Body of pancreas (tissue), 4 donors: ENCODE measurements at regions not wholly inside any gene's neighbourhood (a gene's known extent, or its start where the extent isn't known, plus 50 kb on each side); places are given as distances from the start of the nearest gene placed in this dataset.

Experiments
- ATAC-seq: fragments of 150-250 bp; one replicate; pipeline ENCODE4 v1.9.1; 2016
- DNase-seq, 4 donors: peaks; one replicate each; pipeline ENCODE4 v3.0.0-alpha.2; 2019
- H3K27ac ChIP-seq, 4 donors: fragments of 200-600 bp; sonication (generic); 1 replicate in 3 of 4; 2 replicates in 1 of 4; pipeline versions ENCODE4 v1.5.1 to v1.6.1; 2016 to 2019; ENCODE audit warnings: mild to moderate bottlenecking in 1 of 4, mixed read lengths in 1 of 4, moderate library complexity in 1 of 4
- H3K27me3 ChIP-seq, 2 donors: fragments of 200-600 bp; sonication (generic); one replicate each; pipeline ENCODE4 v1.6.0; 2016; ENCODE audit warnings: mild to moderate bottlenecking in 1 of 2
- H3K36me3 ChIP-seq, 2 donors: fragments of 200-600 bp; sonication (generic); replicated peaks in 1 of 2; 2 replicates each; pipeline ENCODE4 v1.5.1; 2016; ENCODE audit warnings: low read depth in 2 of 2; ENCODE audit not compliant: insufficient read depth in 1 of 2
- H3K4me1 ChIP-seq: fragments of 200-600 bp; sonication (generic); one replicate; pipeline ENCODE4 v1.6.0; 2016
- H3K4me3 ChIP-seq, 2 donors: fragments of 200-600 bp; sonication (generic); 1 replicate in 1 of 2; 2 replicates in 1 of 2; pipeline ENCODE4 v1.5.1; 2016 to 2019
- H3K9me3 ChIP-seq, 3 donors: fragments of 200-600 bp; sonication (generic); 1 replicate in 2 of 3; 2 replicates in 1 of 3; pipeline ENCODE4 v1.5.1; 2016
- CTCF ChIP-seq, 7 experiments: fragments of 450-650 bp in 4 of 7; fragments of 200-600 bp in 3 of 7; sonication (generic) in 3 of 7; IDR thresholded peaks; one replicate each; pipeline ENCODE4 v1.5.1; 2016 to 2019; ENCODE audit warnings: antibody characterized with exemption in 7 of 7
- POLR2A ChIP-seq, 3 donors: fragments of 450-650 bp; IDR thresholded peaks; one replicate each; pipeline ENCODE4 v1.6.1; 2016; ENCODE audit warnings: antibody characterized with exemption in 3 of 3, mild to moderate bottlenecking in 2 of 3
- WGBS, 2 donors: methylation state at CpG; one replicate each; pipeline ENCODE4 v1.1.5; 2017; 5-methylcytosine and 5-hydroxymethylcytosine counted together
- intact Hi-C: fragments of 100-400 bp; cut with DNase I; formaldehyde crosslinking; loops from one replicate; pipeline ENCODE4 v1.15.1; 2023

DNA sequence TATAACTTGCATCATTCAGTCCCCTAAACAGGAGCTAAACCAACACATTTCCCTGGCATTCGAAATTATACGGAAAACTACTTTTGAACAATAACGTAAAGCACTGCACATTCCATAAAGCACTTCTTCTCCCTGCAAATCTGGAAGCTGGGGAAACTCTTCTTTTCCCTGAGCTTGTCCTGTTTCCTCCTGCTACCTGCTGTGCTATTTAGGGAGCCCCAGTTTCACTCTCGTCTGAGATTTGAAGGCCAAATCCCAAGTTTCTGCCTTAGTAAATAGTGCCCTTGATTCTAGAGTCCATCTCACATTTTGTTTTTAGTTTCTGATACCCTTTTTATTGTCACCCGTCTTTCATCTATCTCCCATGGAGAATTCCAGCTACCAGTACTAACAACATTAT lies 67.7 kb upstream of the OSR1 start:
- no peak overlapping the region for H3K27ac ChIP-seq
- ATAC-seq (no peak), DNase-seq (no peak)
- H3K36me3 ChIP-seq = no peaks in the 10 kb centered on the region
- H3K9me3 ChIP-seq = no peaks in the 10 kb centered on the region
- no peaks in the 10 kb centered on the region for H3K4me1 ChIP-seq
- WGBS, 2 donors = 70% methylated on average over 5 of the region's 5 CpGs
- no peak overlapping the region for H3K4me3 ChIP-seq
- intact Hi-C loops = no loop called here
- H3K27me3 ChIP-seq = no peaks in the 10 kb centered on the region
- TF ChIP-seq CTCF (IDR thresholded peaks at IDR 0.05) (no peak), POLR2A (IDR thresholded peaks at IDR 0.05) (no peak)

- Histone ChIP-seq H3K27me3 (no peaks in the 10 kb centered on the region), H3K4me1 (no peaks in the 10 kb centered on the region), H3K27ac (no peak overlapping the region), H3K4me3 (no peak overlapping the region), H3K9me3 (no peaks in the 10 kb centered on the region), H3K36me3 (no peaks in the 10 kb centered on the region)
- TF ChIP-seq CTCF (IDR thresholded peaks at IDR 0.05) (no peak), POLR2A (IDR thresholded peaks at IDR 0.05) (no peak)
- ATAC-seq (no peak), DNase-seq (no peak)
- WGBS, 2 donors = 82 to 83% methylated on average over 2 of the region's 2 CpGs
- intact Hi-C loops = no loop called here
Measured at GRCh38 chr2:19425419-19425818, 67.0 kb upstream of the OSR1 start.

DNA sequence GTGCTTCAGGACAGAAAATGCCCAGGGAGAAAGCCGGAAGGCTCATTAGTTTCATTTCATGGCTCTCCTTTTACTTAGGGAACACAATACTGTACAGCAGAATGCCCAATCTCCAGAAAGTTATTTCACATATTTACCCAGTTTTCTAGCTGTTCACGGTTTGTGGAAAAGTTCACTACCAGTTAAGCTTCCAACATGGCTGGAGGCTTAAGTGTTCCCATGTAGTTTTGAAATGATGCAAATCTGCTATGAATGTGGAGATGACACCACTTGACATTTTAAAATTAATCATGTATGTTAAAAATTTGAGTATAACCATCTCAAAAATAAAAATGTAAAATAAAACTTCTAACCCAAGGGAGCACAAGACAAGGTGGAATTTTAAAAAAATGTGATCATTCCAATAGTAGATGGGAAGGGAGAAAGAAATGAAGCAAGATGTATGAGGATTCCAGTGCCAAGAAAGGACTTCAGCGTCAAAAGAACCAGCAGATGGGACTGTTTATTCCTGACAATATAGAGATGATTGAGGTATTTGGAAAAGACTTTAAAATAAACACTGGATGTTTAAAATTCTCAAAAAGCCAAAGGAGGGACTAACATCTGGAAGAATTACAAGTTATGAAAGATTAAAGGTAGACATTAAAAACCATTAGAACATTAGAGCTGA lies 60.9 kb upstream of the OSR1 start:
- 61 to 63% methylated on average over 3 of the region's 3 CpGs for WGBS, 2 donors
- no peak overlapping the region for H3K4me3 ChIP-seq
- no peaks in the 10 kb centered on the region for H3K27me3 ChIP-seq
- no peaks in the 10 kb centered on the region for H3K9me3 ChIP-seq
- intact Hi-C loops = no loop called here
- H3K4me1 ChIP-seq = no peaks in the 10 kb centered on the region
- H3K27ac ChIP-seq = no peak overlapping the region
- TF ChIP-seq CTCF (IDR thresholded peaks at IDR 0.05) = no peak
- TF ChIP-seq POLR2A (IDR thresholded peaks at IDR 0.05) = no peak
- DNase-seq (no peak), ATAC-seq (no peak)
- no peaks in the 10 kb centered on the region for H3K36me3 ChIP-seq

GRCh38 chr2:19416784-19417684 lies 58.6 kb upstream of the OSR1 start:
- Histone ChIP-seq H3K9me3 (no peaks in the 10 kb centered on the region), H3K4me3 (no peak overlapping the region), H3K4me1 (no peaks in the 10 kb centered on the region), H3K27ac (no peak overlapping the region), H3K36me3 (no peaks in the 10 kb centered on the region), H3K27me3 (no peaks in the 10 kb centered on the region)
- 47 to 61% methylated on average over 3 of the region's 3 CpGs for WGBS, 2 donors
- intact Hi-C loops = no loop called here
- TF ChIP-seq CTCF (IDR thresholded peaks at IDR 0.05) (no peak), POLR2A (IDR thresholded peaks at IDR 0.05) (no peak)
- ATAC-seq (no peak), DNase-seq (no peak)
